Gastroesophageal sphincter (tissue), 4 donors: ENCODE measurements at regions not wholly inside any gene's neighbourhood (a gene's known extent, or its start where the extent isn't known, plus 50 kb on each side); places are given as distances from the start of the nearest gene placed in this dataset.

ENCODE experiments used
- ATAC-seq: fragments of 150-250 bp; one replicate; pipeline ENCODE4 v1.9.1; 2016; ENCODE audit warnings: mild to moderate bottlenecking, moderate library complexity
- H3K27ac ChIP-seq, 4 donors: fragments of 200-600 bp; sonication (generic) in 3 of 4; 1 replicate in 3 of 4; 2 replicates in 1 of 4; pipeline ENCODE4 v1.5.1; 2016 to 2019
- H3K27me3 ChIP-seq: fragments of 200-600 bp; sonication (generic); one replicate; pipeline ENCODE4 v1.5.1; 2019
- H3K36me3 ChIP-seq, 2 donors: fragments of 200-600 bp; sonication (generic); one replicate each; pipeline ENCODE4 v1.5.1; 2019; ENCODE audit warnings: control low read depth in 1 of 2
- H3K4me1 ChIP-seq, 3 donors: fragments of 200-600 bp; sonication (generic); 1 replicate in 2 of 3; 2 replicates in 1 of 3; pipeline ENCODE4 v1.5.1; 2016 to 2019; ENCODE audit warnings: control low read depth in 2 of 3
- H3K4me3 ChIP-seq, 2 donors: fragments of 200-600 bp; sonication (generic); one replicate each; pipeline ENCODE4 v1.5.1; 2019; ENCODE audit warnings: mild to moderate bottlenecking in 1 of 2, moderate library complexity in 1 of 2
- H3K9me3 ChIP-seq, 3 donors: fragments of 200-600 bp; sonication (generic); one replicate each; pipeline ENCODE4 v1.5.1; 2017 to 2019; ENCODE audit warnings: control low read depth in 2 of 3
- CTCF ChIP-seq, 4 experiments: fragments of 200-600 bp in 2 of 4; fragments of 450-650 bp in 2 of 4; sonication (generic) in 1 of 4; IDR thresholded peaks; one replicate each; pipeline ENCODE4 v1.5.1; 2017 to 2019; ENCODE audit warnings: antibody characterized with exemption in 4 of 4, mild to moderate bottlenecking in 2 of 4, moderate library complexity in 2 of 4
- EP300 ChIP-seq: sonication (generic); formaldehyde crosslinking; IDR thresholded peaks from one replicate; pipeline ENCODE4 v1.6.1; 2017; ENCODE audit warnings: antibody characterized with exemption, mild to moderate bottlenecking
- POLR2A ChIP-seq, 2 donors: fragments of 450-650 bp; IDR thresholded peaks; one replicate each; pipeline ENCODE4 v1.6.1; 2017; ENCODE audit warnings: antibody characterized with exemption in 2 of 2, mild to moderate bottlenecking in 2 of 2, moderate library complexity in 1 of 2
- POLR2AphosphoS5 ChIP-seq: sonication (generic); formaldehyde crosslinking; IDR thresholded peaks from one replicate; pipeline ENCODE4 v1.6.1; 2017; ENCODE audit warnings: antibody characterized with exemption
- WGBS, 2 donors: methylation state at CpG; one replicate each; pipeline ENCODE4 v1.1.5; 2018; ENCODE audit warnings: low coverage in 1 of 2; 5-methylcytosine and 5-hydroxymethylcytosine counted together

GRCh38 chr20:23243791-23244155, 106.8 kb upstream of the NXT1 start:
- WGBS, 2 donors = 100% methylated on average over 4 of the region's 4 CpGs; no CpG with 5 or more reads in 1 of the 2 donors
- Histone ChIP-seq H3K36me3 (no peaks in the 10 kb centered on the region), H3K27ac (peak overlapping the region in 1 of 4 donors; percentile 52), H3K4me1 (peaks cover 0 to 24% (median 20%) of the 10 kb centered on the region in 3 donors), H3K9me3 (peaks cover 0 to 15% (median 0%) of the 10 kb centered on the region in 3 donors), H3K27me3 (peaks cover 6% of the 10 kb centered on the region), H3K4me3 (no peak overlapping the region)
- no peak for ATAC-seq
- no peak for TF ChIP-seq CTCF (IDR thresholded peaks at IDR 0.05)
- TF ChIP-seq EP300 = no peak
- TF ChIP-seq POLR2A (IDR thresholded peaks at IDR 0.05) = no peak
- no peak for TF ChIP-seq POLR2AphosphoS5

- H3K4me1 ChIP-seq = peaks cover 0 to 23% (median 18%) of the 10 kb centered on the region in 3 donors
- TF ChIP-seq EP300 (no peak), POLR2A (IDR thresholded peaks at IDR 0.05) (no peak), CTCF (IDR thresholded peaks at IDR 0.05) (no peak), POLR2AphosphoS5 (no peak)
- no peak overlapping the region for H3K27ac ChIP-seq
- H3K9me3 ChIP-seq = peaks cover 0 to 19% (median 0%) of the 10 kb centered on the region in 3 donors
- no peak overlapping the region for H3K4me3 ChIP-seq
- no peak for ATAC-seq
- H3K36me3 ChIP-seq = no peaks in the 10 kb centered on the region
- WGBS, 2 donors = 27 to 84% methylated on average over 2 to 5 of the region's 5 CpGs
- peaks cover 6% of the 10 kb centered on the region for H3K27me3 ChIP-seq
These were observed 107.9 kb upstream of the NXT1 start for GRCh38 chr20:23242556-23243180.

DNA sequence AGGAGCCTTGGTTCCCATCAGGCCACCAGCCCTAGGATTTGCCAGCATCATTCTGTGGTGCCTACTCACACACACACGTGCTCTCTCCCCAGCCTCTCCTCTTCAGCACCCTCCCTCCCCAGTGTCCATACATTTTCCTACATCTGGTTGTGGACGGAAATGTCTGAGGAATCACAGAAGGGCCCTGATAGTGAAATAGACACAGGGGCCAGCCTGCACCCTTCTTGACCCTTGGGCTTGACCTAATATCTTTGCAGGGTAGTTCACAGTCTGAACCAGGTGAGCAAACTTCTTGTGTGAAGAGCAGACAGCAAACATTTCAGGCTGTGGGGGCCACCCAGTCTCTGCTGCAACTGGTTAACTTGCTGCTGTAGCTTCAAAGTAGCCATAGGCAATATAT, 108.5 kb upstream of the NXT1 start:
- ATAC-seq = no peak
- no CpG with 5 or more reads among the region's 2 CpGs for WGBS, 2 donors
- Histone ChIP-seq H3K4me1 (peaks cover 0 to 17% (median 12%) of the 10 kb centered on the region in 3 donors), H3K36me3 (no peaks in the 10 kb centered on the region), H3K9me3 (peaks cover 0 to 19% (median 0%) of the 10 kb centered on the region in 3 donors), H3K27me3 (peaks cover 6% of the 10 kb centered on the region), H3K4me3 (no peak overlapping the region), H3K27ac (no peak overlapping the region)
- TF ChIP-seq EP300 (no peak), CTCF (IDR thresholded peaks at IDR 0.05) (no peak), POLR2A (IDR thresholded peaks at IDR 0.05) (no peak), POLR2AphosphoS5 (no peak)

DNA sequence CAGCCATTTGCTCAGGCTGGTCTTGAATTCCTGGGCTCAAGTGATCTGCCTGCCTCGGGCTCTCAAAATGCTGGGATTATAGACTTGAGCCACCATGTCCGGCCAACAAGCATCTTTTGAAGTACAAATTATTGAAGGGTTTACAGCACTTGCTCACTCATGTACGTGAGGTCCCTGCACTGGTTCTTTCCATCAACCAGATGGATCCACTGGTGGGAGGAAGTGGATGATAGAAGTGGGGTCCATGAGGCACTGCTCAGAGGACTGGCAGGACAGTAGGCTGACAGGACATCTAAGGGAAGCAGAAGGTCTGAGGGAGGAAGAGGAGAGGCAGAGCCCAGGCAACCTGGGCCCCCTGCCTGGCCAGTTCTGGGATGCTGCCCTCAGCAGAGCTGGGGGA, 109.2 kb upstream of the NXT1 start:
- 93 to 100% methylated on average over 2 to 3 of the region's 3 CpGs for WGBS, 2 donors

More for the DNA sequence above, 109.2 kb upstream of the NXT1 start:
- Histone ChIP-seq H3K27ac (no peak overlapping the region), H3K27me3 (peaks cover 6% of the 10 kb centered on the region), H3K9me3 (peaks cover 0 to 19% (median 0%) of the 10 kb centered on the region in 3 donors), H3K4me1 (peaks cover 0 to 10% (median 5%) of the 10 kb centered on the region in 3 donors), H3K36me3 (no peaks in the 10 kb centered on the region), H3K4me3 (no peak overlapping the region)
- ATAC-seq = no peak
- TF ChIP-seq CTCF (IDR thresholded peaks at IDR 0.05) (no peak), POLR2AphosphoS5 (no peak), EP300 (no peak)
